IMR-90 (cell line): ENCODE measurements at regions not wholly inside any gene's neighbourhood (a gene's known extent, or its start where the extent isn't known, plus 50 kb on each side); places are given as distances from the start of the nearest gene placed in this dataset.

Experiments
- ATAC-seq: fragments of 200-7000 bp; cut with Tn5 transposase; 2 replicates; pipeline ENCODE4 v1.9.1; 2020; ENCODE audit warnings: low read depth, mild to moderate bottlenecking, moderate library complexity
- BruUV-seq: library from RNA; stranded (reverse); fragments of 400-500 nt; replicated peaks from 2 replicates; lab custom pipeline; 2021; lab: Mats Ljungman, UMichigan
- CTCF ChIA-PET: fragments of 300-600 bp; formaldehyde crosslinking; extraction: SDS; loops from one replicate; lab custom pipeline; 2021; ENCODE audit warnings: antibody characterized with exemption; lab: Yijun Ruan, JAX
- POLR2A ChIA-PET: fragments of 300-600 bp; sonication (Branson Sonifier 250); formaldehyde crosslinking; loops from one replicate; lab custom pipeline; 2022; ENCODE audit warnings: antibody characterized with exemption; ENCODE audit not compliant: unreplicated experiment; lab: Charles Lee
- DNase-seq: peaks from one replicate; pipeline ENCODE4 v3.0.0; 2013
- H2AFZ ChIP-seq: replicated peaks from 2 replicates; pipeline ENCODE3; 2013; ENCODE audit warnings: low read length, mild to moderate bottlenecking; ENCODE audit not compliant: poor library complexity
- H2AK5ac ChIP-seq: 2 replicates; pipeline ENCODE4 v1.6.1; 2013; ENCODE audit warnings: low read depth, low read length, inconsistent platforms
- H2AK9ac ChIP-seq: replicated peaks from 2 replicates; pipeline ENCODE3; 2013; ENCODE audit warnings: mild to moderate bottlenecking, low read depth, low read length, moderate library complexity; ENCODE audit not compliant: poor library complexity
- H2BK120ac ChIP-seq: 2 replicates; pipeline ENCODE4 v1.6.1; 2013; ENCODE audit warnings: low read depth, low read length, inconsistent platforms
- H2BK15ac ChIP-seq: 3 replicates; pipeline ENCODE4 v1.6.1; 2013; ENCODE audit warnings: low read depth, low read length, inconsistent platforms
- H2BK20ac ChIP-seq: 2 replicates; pipeline ENCODE4 v1.6.1; 2013; ENCODE audit warnings: low read depth, mild to moderate bottlenecking, inconsistent platforms, low read length, moderate library complexity
- H2BK5ac ChIP-seq: 2 replicates; pipeline ENCODE4 v1.6.1; 2013; ENCODE audit warnings: mild to moderate bottlenecking, low read depth, low read length, inconsistent platforms; ENCODE audit not compliant: poor library complexity, severe bottlenecking
- H3K14ac ChIP-seq: replicated peaks from 2 replicates; pipeline ENCODE4 v1.6.1; 2013; ENCODE audit warnings: low read depth, low read length, inconsistent platforms
- H3K18ac ChIP-seq: 2 replicates; pipeline ENCODE4 v1.6.1; 2013; ENCODE audit warnings: low read depth, low read length, control low read depth
- H3K23ac ChIP-seq: 2 replicates; pipeline ENCODE4 v1.6.1; 2013; ENCODE audit warnings: low read depth, low read length, inconsistent platforms
- H3K27ac ChIP-seq: 2 replicates; pipeline ENCODE4 v1.5.1; 2013; ENCODE audit warnings: mild to moderate bottlenecking, control low read depth, low read length; ENCODE audit not compliant: insufficient read depth
- H3K27me3 ChIP-seq: 2 replicates; pipeline ENCODE4 v1.6.1; 2013; ENCODE audit warnings: low read length; ENCODE audit not compliant: control insufficient read depth, insufficient read depth
- H3K36me3 ChIP-seq: 2 replicates; pipeline ENCODE4 v1.6.1; 2013; ENCODE audit warnings: low read length, mixed read lengths; ENCODE audit not compliant: control insufficient read depth, insufficient read depth
- H3K4ac ChIP-seq: 2 replicates; pipeline ENCODE4 v1.6.1; 2013; ENCODE audit warnings: low read depth, low read length, inconsistent platforms
- H3K4me1 ChIP-seq: 2 replicates; pipeline ENCODE4 v1.6.1; 2013; ENCODE audit warnings: low read length, mixed read lengths; ENCODE audit not compliant: control insufficient read depth, insufficient read depth
- H3K4me2 ChIP-seq: 2 replicates; pipeline ENCODE4 v1.6.1; 2013; ENCODE audit warnings: low read depth, mild to moderate bottlenecking, control low read depth, low read length, moderate library complexity
- H3K4me3 ChIP-seq: 2 replicates; pipeline ENCODE4 v1.5.1; 2013; ENCODE audit warnings: low read depth, mild to moderate bottlenecking, control low read depth, low read length, moderate library complexity; ENCODE audit not compliant: insufficient read depth
- H3K56ac ChIP-seq: 2 replicates; pipeline ENCODE4 v1.6.1; 2013; ENCODE audit warnings: low read length, inconsistent platforms; ENCODE audit not compliant: insufficient read depth; ENCODE audit errors: extremely low read depth
- H3K79me1 ChIP-seq, 2 experiments: 2 replicates each; pipeline ENCODE4 v1.6.1; 2013; ENCODE audit warnings: low read length in 2 of 2, inconsistent platforms in 1 of 2, low read depth in 1 of 2
- H3K9ac ChIP-seq: 2 replicates; pipeline ENCODE4 v1.6.1; 2013; ENCODE audit warnings: low read depth, low read length, control low read depth
- H3K9me1 ChIP-seq: 2 replicates; pipeline ENCODE4 v1.6.1; 2013; ENCODE audit warnings: low read length, inconsistent platforms; ENCODE audit not compliant: insufficient read depth
- H3K9me3 ChIP-seq: 2 replicates; pipeline ENCODE4 v1.6.1; 2013; ENCODE audit warnings: low read length; ENCODE audit not compliant: control insufficient read depth, insufficient read depth
- H4K20me1 ChIP-seq: 2 replicates; pipeline ENCODE4 v1.6.1; 2013; ENCODE audit warnings: low read length, inconsistent platforms; ENCODE audit not compliant: insufficient read depth
- H4K5ac ChIP-seq: 2 replicates; pipeline ENCODE4 v1.6.1; 2013; ENCODE audit warnings: mild to moderate bottlenecking, low read depth, low read length, control low read depth
- H4K8ac ChIP-seq, 2 experiments: 2 replicates each; pipeline ENCODE4 v1.6.1; 2013; ENCODE audit warnings: low read depth in 2 of 2, low read length in 2 of 2, control low read depth in 1 of 2, inconsistent platforms in 1 of 2
- H4K91ac ChIP-seq: 2 replicates; pipeline ENCODE4 v1.6.1; 2013; ENCODE audit warnings: low read depth, low read length, inconsistent platforms; ENCODE audit not compliant: insufficient read depth
- BHLHE40 ChIP-seq: fragments of 150-350 bp; IDR thresholded peaks from 2 replicates; pipeline ENCODE4 v1.6.1; 2016; ENCODE audit warnings: mild to moderate bottlenecking, low read depth, low read length
- CEBPB ChIP-seq: IDR thresholded peaks from 2 replicates; pipeline ENCODE4 v1.6.1; 2012; ENCODE audit warnings: low read depth, low read length, improper control_type of control experiment
- CHD1 ChIP-seq: IDR thresholded peaks from 2 replicates; pipeline ENCODE4 v1.6.1; 2012; ENCODE audit warnings: low read depth, low read length, improper control_type of control experiment
- CTCF ChIP-seq: conservative IDR thresholded peaks from 2 replicates; pipeline ENCODE4 v1.5.1; 2012; ENCODE audit warnings: mild to moderate bottlenecking, low read depth, low read length, improper control_type of control experiment
- FOS ChIP-seq: fragments of 150-350 bp; IDR thresholded peaks from 2 replicates; pipeline ENCODE4 v1.6.1; 2016; ENCODE audit warnings: low read depth, low read length
- MAFK ChIP-seq: IDR thresholded peaks from 2 replicates; pipeline ENCODE4 v1.6.1; 2012; ENCODE audit warnings: low read depth, low read length, improper control_type of control experiment
- MAZ ChIP-seq: IDR thresholded peaks from 2 replicates; pipeline ENCODE4 v1.6.1; 2012; ENCODE audit warnings: low read depth, mild to moderate bottlenecking, low read length, improper control_type of control experiment, moderate library complexity, borderline replicate concordance
- MXI1 ChIP-seq: IDR thresholded peaks from 2 replicates; pipeline ENCODE4 v1.6.1; 2012; ENCODE audit warnings: low read depth, mild to moderate bottlenecking, low read length, moderate library complexity, borderline replicate concordance
- NFE2L2 ChIP-seq: fragments of 150-350 bp; IDR thresholded peaks from 2 replicates; pipeline ENCODE4 v1.6.1; 2016; ENCODE audit warnings: low read depth, mild to moderate bottlenecking, low read length
- POLR2A ChIP-seq: IDR thresholded peaks from 2 replicates; pipeline ENCODE4 v1.6.1; 2012; ENCODE audit warnings: mild to moderate bottlenecking, low read depth, low read length
- RAD21 ChIP-seq: IDR thresholded peaks from 2 replicates; pipeline ENCODE4 v1.6.1; 2012; ENCODE audit warnings: low read length, improper control_type of control experiment
- RCOR1 ChIP-seq: IDR thresholded peaks from 2 replicates; pipeline ENCODE4 v1.6.1; 2012; ENCODE audit warnings: mild to moderate bottlenecking, low read length, improper control_type of control experiment; ENCODE audit not compliant: insufficient replicate concordance
- RFX5 ChIP-seq: IDR thresholded peaks from 2 replicates; pipeline ENCODE4 v1.8.0; 2012; ENCODE audit warnings: low read depth, mild to moderate bottlenecking, low read length, moderate library complexity
- SMC3 ChIP-seq: fragments of 150-350 bp; IDR thresholded peaks from 2 replicates; pipeline ENCODE4 v1.6.1; 2016; ENCODE audit warnings: low read depth, mild to moderate bottlenecking, antibody characterized with exemption, low read length, moderate library complexity
- USF2 ChIP-seq: fragments of 150-350 bp; IDR thresholded peaks from 2 replicates; pipeline ENCODE4 v1.6.1; 2017; ENCODE audit warnings: mild to moderate bottlenecking, antibody characterized with exemption, low read length, low read depth
- WGBS, 2 experiments: methylation state at CpG; one replicate each; pipeline versions ENCODE4 v1.1.5 to v1.1.7; 2013; ENCODE audit warnings: missing lambda C conversion rate in 2 of 2; ENCODE audit not compliant: insufficient read length in 1 of 2; ENCODE audit errors: extremely low coverage in 2 of 2; 5-methylcytosine and 5-hydroxymethylcytosine counted together
- dilution Hi-C: fragments of 300-500 bp; cut with HindIII; formaldehyde crosslinking; loops from one replicate; pipeline ENCODE4 v1.14.3; 2018; ENCODE audit warnings: low sequenced_read_pairs; ENCODE audit not compliant: unreplicated experiment
- in situ Hi-C: fragments of 300-500 bp; cut with MboI; formaldehyde crosslinking; loops from 3 replicates; pipeline ENCODE4 v1.14.3; 2019; ENCODE audit warnings: low sequenced_read_pairs, inconsistent platforms, mixed read lengths
- intact Hi-C: fragments of 100-400 bp; cut with micrococcal nuclease; formaldehyde crosslinking; loops from 2 replicates; pipeline ENCODE4 v1.10.0; 2022
- TF ChIP-seq, protein P1 (sequence below): fragments of 150-350 bp; IDR thresholded peaks from 2 replicates; pipeline ENCODE4 v1.6.1; 2016; ENCODE audit warnings: low read depth, mild to moderate bottlenecking, low read length, moderate library complexity, borderline replicate concordance

GRCh38 chr2:146944601-146945000 is 900.2 kb upstream of the ACVR2A start:
- Histone ChIP-seq H2BK20ac (no peak overlapping the region), H4K5ac (no peak overlapping the region), H3K4ac (no peak overlapping the region), H3K18ac (no peak overlapping the region), H3K23ac (no peak overlapping the region), H2BK5ac (no peak overlapping the region), H3K56ac (no peak overlapping the region), H3K27me3 (no peaks in the 10 kb centered on the region), H3K9ac (no peak overlapping the region), H4K20me1 (no peaks in the 10 kb centered on the region), H4K91ac (no peak overlapping the region), H3K9me3 (peaks cover 2% of the 10 kb centered on the region; the same call in 1 of the 2 replicates), H2AK9ac (no peak overlapping the region), H3K14ac (no peak overlapping the region), H3K4me2 (no peak overlapping the region), H2BK120ac (no peak overlapping the region), H2AK5ac (no peak overlapping the region), H3K4me1 (no peaks in the 10 kb centered on the region; the same call in 1 of the 2 replicates), H3K36me3 (no peaks in the 10 kb centered on the region), H3K79me1 (no peaks in the 10 kb centered on the region), H3K9me1 (no peaks in the 10 kb centered on the region; the same call in 1 of the 2 replicates), H4K8ac (no peak overlapping the region), H3K27ac (no peak overlapping the region), H3K4me3 (no peak overlapping the region), H2BK15ac (no peak overlapping the region), H2AFZ (no peak overlapping the region)
- dilution Hi-C loops (no loop called here), intact Hi-C loops (loop anchor here (5.0 kb wide), 1 partner anchor 83 kb away; no protein-coding TSS in a partner anchor), in situ Hi-C loops (no loop called here)
- DNase-seq: no peak
- WGBS, 2 experiments: no CpG with 5 or more reads among the region's 4 CpGs
- TF ChIP-seq CEBPB (no peak), RAD21 (no peak), RFX5 (no peak), NFE2L2 (no peak), BHLHE40 (no peak), CHD1 (no peak), POLR2A (no peak), USF2 (no peak), CTCF (no peak), SMC3 (no peak), MAZ (no peak), RCOR1 (no peak), MAFK (no peak), MXI1 (no peak), FOS (no peak)
- TF ChIP-seq, protein P1, sequence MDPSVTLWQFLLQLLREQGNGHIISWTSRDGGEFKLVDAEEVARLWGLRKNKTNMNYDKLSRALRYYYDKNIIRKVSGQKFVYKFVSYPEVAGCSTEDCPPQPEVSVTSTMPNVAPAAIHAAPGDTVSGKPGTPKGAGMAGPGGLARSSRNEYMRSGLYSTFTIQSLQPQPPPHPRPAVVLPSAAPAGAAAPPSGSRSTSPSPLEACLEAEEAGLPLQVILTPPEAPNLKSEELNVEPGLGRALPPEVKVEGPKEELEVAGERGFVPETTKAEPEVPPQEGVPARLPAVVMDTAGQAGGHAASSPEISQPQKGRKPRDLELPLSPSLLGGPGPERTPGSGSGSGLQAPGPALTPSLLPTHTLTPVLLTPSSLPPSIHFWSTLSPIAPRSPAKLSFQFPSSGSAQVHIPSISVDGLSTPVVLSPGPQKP: no peak
- POLR2A ChIA-PET: no interaction called here
- CTCF ChIA-PET: no interaction called here
- BruUV-seq: no TSS peak
- ATAC-seq: no peak
